AG09309 (cell line): ENCODE measurements at regions not wholly inside any gene's neighbourhood (a gene's known extent, or its start where the extent isn't known, plus 50 kb on each side); places are given as distances from the start of the nearest gene placed in this dataset.
"Not testable (repeated sequence)": the region's sequence is repeated elsewhere in the genome, so short reads cannot be mapped to it uniquely, and the experiment has no call there.

ENCODE experiments used
- DNase-seq: peaks from one replicate; pipeline ENCODE4 v3.0.0-alpha.2; 2010; ENCODE audit warnings: low read depth
- H3K4me3 ChIP-seq: 2 replicates; pipeline ENCODE4 v1.5.1; 2011; ENCODE audit warnings: mild to moderate bottlenecking, low read depth, low read length, moderate library complexity; ENCODE audit not compliant: control insufficient read depth
- CTCF ChIP-seq: IDR thresholded peaks from 2 replicates; pipeline ENCODE4 v1.5.1; 2011; ENCODE audit warnings: mild to moderate bottlenecking, low read depth, low read length, inconsistent platforms; ENCODE audit not compliant: insufficient read depth, control insufficient read depth; ENCODE audit errors: missing control alignments

- DNase-seq, H3K4me3 ChIP-seq: not testable (repeated sequence)
- TF ChIP-seq CTCF, result peak; percentile 19
Observed at GRCh38 chr3:75502769-75503756, 161.1 kb upstream of the FRG2C start.

- H3K4me3 ChIP-seq, result no peak overlapping the region
- DNase-seq, result no peak
- no peak for TF ChIP-seq CTCF
Observed at GRCh38 chr3:75506603-75507002, 157.5 kb upstream of the FRG2C start.

GRCh38 chr3:75507956-75508355 lies 156.2 kb upstream of the FRG2C start:
- not testable (repeated sequence) for DNase-seq, H3K4me3 ChIP-seq

GRCh38 chr3:75527657-75528056 lies 136.5 kb upstream of the FRG2C start:
- DNase-seq, H3K4me3 ChIP-seq: not testable (repeated sequence)

GRCh38 chr3:75552095-75552494 lies 112.0 kb upstream of the FRG2C start:
- TF ChIP-seq CTCF, result peak; percentile 63
- not testable (repeated sequence) for H3K4me3 ChIP-seq, DNase-seq

- not testable (repeated sequence) for H3K4me3 ChIP-seq, DNase-seq
Observed at GRCh38 chr3:75564427-75564826, 99.7 kb upstream of the FRG2C start.

- H3K4me3 ChIP-seq, DNase-seq: not testable (repeated sequence)
Observed at GRCh38 chr3:75572303-75572702, 91.8 kb upstream of the FRG2C start.

GRCh38 chr3:75579091-75579490 lies 85.0 kb upstream of the FRG2C start:
- not testable (repeated sequence) for H3K4me3 ChIP-seq, DNase-seq

GRCh38 chr3:75579536-75579935 lies 84.6 kb upstream of the FRG2C start:
- not testable (repeated sequence) for H3K4me3 ChIP-seq, DNase-seq
